ENCODE measurements at regions not wholly inside any gene's neighbourhood (a gene's known extent, or its start where the extent isn't known, plus 50 kb on each side); places are given as distances from the start of the nearest gene placed in this dataset.
A peak's percentile ranks its signal among the peaks of the same experiment; 100 is the strongest.

DNA sequence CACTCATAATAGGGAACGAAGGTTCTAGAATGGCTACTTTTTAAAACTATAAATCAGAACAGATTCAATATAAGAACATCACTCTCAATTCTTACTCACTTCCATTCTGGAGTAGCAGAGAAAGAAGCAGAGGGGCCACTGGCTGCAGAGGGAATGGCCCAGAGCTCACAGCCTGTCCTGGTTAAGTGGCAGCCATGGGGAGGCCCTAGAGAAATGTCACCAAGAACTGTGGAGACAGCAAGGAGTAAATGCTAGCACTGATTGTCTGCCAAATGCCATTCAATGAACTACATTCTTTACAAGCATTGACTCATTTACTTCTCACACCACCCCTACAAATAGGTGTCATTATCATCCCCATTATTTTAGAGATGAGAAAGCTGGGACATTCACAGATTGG, 74.6 kb upstream of the KCNMA1 start:
- Mint-ChIP-seq H3K9me3 (no peaks in the 10 kb centered on the region), H3K4me3 (no peak overlapping the region), H3K36me3 (ENCODE audit: low read depth) (no peaks in the 10 kb centered on the region), H3K4me1 (peaks cover 36% of the 10 kb centered on the region), H3K27ac (no peak overlapping the region), H3K27me3 (ENCODE audit: low read depth, poor library complexity) (peaks cover 30% of the 10 kb centered on the region)
- DNase-seq: no peak
- TF ChIP-seq, protein P1, sequence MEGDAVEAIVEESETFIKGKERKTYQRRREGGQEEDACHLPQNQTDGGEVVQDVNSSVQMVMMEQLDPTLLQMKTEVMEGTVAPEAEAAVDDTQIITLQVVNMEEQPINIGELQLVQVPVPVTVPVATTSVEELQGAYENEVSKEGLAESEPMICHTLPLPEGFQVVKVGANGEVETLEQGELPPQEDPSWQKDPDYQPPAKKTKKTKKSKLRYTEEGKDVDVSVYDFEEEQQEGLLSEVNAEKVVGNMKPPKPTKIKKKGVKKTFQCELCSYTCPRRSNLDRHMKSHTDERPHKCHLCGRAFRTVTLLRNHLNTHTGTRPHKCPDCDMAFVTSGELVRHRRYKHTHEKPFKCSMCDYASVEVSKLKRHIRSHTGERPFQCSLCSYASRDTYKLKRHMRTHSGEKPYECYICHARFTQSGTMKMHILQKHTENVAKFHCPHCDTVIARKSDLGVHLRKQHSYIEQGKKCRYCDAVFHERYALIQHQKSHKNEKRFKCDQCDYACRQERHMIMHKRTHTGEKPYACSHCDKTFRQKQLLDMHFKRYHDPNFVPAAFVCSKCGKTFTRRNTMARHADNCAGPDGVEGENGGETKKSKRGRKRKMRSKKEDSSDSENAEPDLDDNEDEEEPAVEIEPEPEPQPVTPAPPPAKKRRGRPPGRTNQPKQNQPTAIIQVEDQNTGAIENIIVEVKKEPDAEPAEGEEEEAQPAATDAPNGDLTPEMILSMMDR (IDR thresholded peaks at IDR 0.05): no peak

DNA sequence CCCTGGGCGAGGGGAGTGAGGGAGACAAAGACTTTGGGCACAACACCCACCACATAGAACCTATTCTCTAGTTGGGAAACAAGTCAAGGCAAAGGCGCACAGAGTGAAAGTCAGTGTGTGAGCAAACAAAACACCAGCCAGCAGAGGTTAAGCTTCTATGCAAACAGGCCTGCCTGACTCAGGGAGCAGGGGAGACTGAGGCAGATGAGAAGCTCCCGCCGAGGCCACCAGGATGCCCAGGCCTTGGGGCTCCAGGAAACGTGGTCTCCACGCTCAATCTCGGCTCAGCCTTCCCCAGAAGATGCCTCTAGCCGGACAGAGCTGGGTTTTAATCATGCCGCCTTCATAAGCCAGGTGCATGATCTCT, 74.1 kb upstream of the KCNMA1 start:
- TF ChIP-seq, protein P1 (IDR thresholded peaks at IDR 0.05): peak; percentile 37
- Mint-ChIP-seq H3K36me3 (ENCODE audit: low read depth) (no peaks in the 10 kb centered on the region), H3K4me1 (peaks cover 31% of the 10 kb centered on the region), H3K27ac (no peak overlapping the region), H3K9me3 (no peaks in the 10 kb centered on the region), H3K4me3 (peak overlapping the region; percentile 78), H3K27me3 (ENCODE audit: low read depth, poor library complexity) (peaks cover 30% of the 10 kb centered on the region)
- DNase-seq: no peak

DNA sequence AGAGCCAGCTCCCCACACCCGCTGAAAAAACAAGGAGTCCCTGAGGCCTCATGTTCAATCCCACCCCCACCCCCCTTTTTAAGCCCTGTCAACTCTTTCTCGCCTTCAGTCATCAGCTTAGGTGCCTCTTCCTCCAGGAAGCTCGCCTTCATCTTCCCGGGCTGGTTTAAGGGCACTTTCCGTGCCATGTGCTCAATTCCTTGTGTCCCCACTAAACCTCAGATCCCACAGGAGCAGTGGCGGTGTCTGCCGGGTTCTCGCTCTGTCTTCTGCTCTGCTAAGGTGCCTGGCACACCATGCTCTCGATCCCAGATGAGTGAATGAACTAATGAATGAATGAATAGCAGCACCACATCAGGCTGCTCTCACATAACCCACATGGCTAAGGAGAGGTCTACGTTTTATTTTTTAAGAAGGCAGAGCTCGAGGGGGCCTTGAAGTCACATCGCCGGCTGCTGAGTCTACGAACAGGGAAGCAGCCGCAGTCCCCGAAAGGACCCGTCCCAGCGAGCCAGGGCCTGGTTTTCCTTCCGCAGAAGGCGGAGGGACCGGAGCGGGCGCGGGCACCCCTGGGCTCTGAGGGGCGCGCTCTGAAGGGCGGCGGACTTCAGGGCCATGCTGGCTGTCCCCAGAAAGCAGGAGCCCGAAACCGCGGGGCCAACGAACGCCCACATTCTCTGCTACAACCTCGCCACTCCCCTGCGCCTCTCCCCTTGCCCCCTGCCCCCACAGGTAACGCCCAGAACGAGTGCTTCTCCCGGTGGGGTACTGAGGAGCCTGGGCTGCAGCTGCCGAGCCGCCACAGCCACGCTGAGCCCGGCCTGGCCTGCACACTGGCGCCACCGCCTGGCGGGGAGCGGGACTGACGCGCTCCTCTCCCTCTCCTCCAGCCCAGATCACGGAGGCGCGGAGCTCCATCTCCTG, 73.4 kb upstream of the KCNMA1 start:
- Mint-ChIP-seq H3K4me3 (peak overlapping the region; percentile 78), H3K9me3 (no peaks in the 10 kb centered on the region), H3K27ac (no peak overlapping the region), H3K4me1 (peaks cover 24% of the 10 kb centered on the region), H3K36me3 (ENCODE audit: low read depth) (no peaks in the 10 kb centered on the region), H3K27me3 (ENCODE audit: low read depth, poor library complexity) (peaks cover 30% of the 10 kb centered on the region)
- TF ChIP-seq, protein P1 (IDR thresholded peaks at IDR 0.05): peak; percentile 98
- DNase-seq: peak; percentile 95

DNA sequence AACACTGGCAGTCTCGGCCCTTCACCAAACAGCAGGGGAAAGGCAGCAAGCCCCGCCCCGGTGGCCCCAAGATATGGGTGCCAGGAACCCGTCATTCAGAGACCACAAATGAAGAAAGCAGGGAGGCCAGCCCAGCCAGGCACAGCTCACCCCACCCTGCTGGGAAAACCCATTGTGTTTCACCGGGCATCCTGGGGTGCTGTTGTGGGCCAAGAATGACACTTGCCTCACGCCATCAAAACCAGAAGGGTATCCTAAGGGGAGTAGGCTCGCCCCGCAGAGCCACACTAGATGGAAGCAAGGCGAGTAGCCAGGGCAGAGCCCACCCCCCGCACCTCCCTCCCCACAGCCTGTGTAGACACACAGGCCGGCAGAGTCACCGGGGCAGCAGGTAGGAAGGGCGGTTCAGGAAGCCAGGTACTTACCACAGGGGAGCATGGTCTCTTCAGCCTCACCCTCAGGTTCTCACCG, 72.5 kb upstream of the KCNMA1 start:
- Mint-ChIP-seq H3K27ac (no peak overlapping the region), H3K4me3 (no peak overlapping the region), H3K27me3 (ENCODE audit: low read depth, poor library complexity) (peaks cover 30% of the 10 kb centered on the region), H3K36me3 (ENCODE audit: low read depth) (peaks cover 3% of the 10 kb centered on the region), H3K4me1 (peaks cover 21% of the 10 kb centered on the region), H3K9me3 (no peaks in the 10 kb centered on the region)
- TF ChIP-seq, protein P1 (IDR thresholded peaks at IDR 0.05): no peak
- DNase-seq: no peak

DNA sequence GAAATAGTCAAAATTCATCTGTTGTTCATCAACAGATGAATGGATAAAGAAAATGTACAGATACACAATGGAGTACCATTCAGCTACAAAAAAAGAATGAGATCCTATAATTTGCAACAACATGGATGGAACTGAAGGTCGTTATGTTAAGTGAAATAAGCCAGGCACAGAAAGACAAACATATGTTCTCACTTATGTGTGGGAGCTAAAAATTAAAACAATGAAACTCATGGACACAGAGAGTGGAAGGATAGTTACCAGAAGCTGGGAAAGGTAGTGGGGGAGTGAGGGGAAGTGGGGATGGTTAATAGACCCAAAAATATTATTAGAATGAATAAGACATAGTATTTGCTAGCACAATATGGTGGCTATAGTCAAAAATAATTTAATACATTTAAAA, 70.0 kb upstream of the KCNMA1 start:
- Mint-ChIP-seq H3K4me3 (no peak overlapping the region), H3K36me3 (ENCODE audit: low read depth) (peaks cover 3% of the 10 kb centered on the region), H3K4me1 (peaks cover 7% of the 10 kb centered on the region), H3K27ac (no peak overlapping the region), H3K27me3 (ENCODE audit: low read depth, poor library complexity) (peaks cover 26% of the 10 kb centered on the region), H3K9me3 (no peaks in the 10 kb centered on the region)
- TF ChIP-seq, protein P1 (IDR thresholded peaks at IDR 0.05): no peak
- DNase-seq: no peak

DNA sequence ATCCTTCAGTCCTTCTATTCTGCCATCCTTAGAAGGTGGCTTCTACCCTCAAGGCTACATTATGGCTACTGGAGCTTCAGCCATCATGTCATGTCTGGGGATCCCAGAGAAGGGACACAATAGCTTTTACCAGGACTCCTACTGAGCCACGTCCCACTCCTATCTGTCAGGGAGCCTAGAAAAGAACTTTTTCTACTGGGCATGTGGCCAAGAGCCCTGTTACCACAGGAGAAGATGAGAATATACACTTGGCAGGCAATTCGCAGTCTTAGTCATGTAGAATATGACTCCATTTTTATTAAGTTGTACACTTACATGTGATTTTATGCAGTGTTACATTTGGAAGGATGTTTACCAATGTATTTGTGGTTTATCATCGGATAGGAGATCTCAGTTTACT, 64.6 kb upstream of the KCNMA1 start:
- DNase-seq: no peak
- Mint-ChIP-seq H3K36me3 (ENCODE audit: low read depth) (peaks cover 3% of the 10 kb centered on the region), H3K27ac (no peak overlapping the region), H3K4me3 (no peak overlapping the region), H3K27me3 (ENCODE audit: low read depth, poor library complexity) (peaks cover 2% of the 10 kb centered on the region), H3K4me1 (no peaks in the 10 kb centered on the region), H3K9me3 (no peaks in the 10 kb centered on the region)
- TF ChIP-seq, protein P1 (IDR thresholded peaks at IDR 0.05): no peak
